Spleen (tissue), 7 donors: ENCODE measurements at regions not wholly inside any gene's neighbourhood (a gene's known extent, or its start where the extent isn't known, plus 50 kb on each side); places are given as distances from the start of the nearest gene placed in this dataset.

Experiments used
- POLR2A ChIP-seq, 3 donors: fragments of 450-650 bp; IDR thresholded peaks; one replicate each; pipeline ENCODE4 v1.5.1; 2017; ENCODE audit warnings: antibody characterized with exemption in 3 of 3, mild to moderate bottlenecking in 1 of 3
- TF ChIP-seq, protein P1 (sequence below), 11 experiments: fragments of 200-600 bp in 7 of 11; fragments of 450-650 bp in 4 of 11; sonication (generic) in 4 of 11; IDR thresholded peaks in 8 of 11; conservative IDR thresholded peaks in 3 of 11; 1 replicate in 7 of 11; 2 replicates in 4 of 11; pipeline versions ENCODE4 v1.4.0 to v1.8.0; 2016 to 2021; ENCODE audit warnings: antibody characterized with exemption in 11 of 11, inconsistent platforms in 4 of 11, mild to moderate bottlenecking in 1 of 11
- donor health status: DM: no; HTN: no; CAD: no; lungs with moderate emphysema.
- donor health status: DM: no; HTN: no; CAD: no.
- donor health status: DM: no; HTN: no; CAD: no.

DNA sequence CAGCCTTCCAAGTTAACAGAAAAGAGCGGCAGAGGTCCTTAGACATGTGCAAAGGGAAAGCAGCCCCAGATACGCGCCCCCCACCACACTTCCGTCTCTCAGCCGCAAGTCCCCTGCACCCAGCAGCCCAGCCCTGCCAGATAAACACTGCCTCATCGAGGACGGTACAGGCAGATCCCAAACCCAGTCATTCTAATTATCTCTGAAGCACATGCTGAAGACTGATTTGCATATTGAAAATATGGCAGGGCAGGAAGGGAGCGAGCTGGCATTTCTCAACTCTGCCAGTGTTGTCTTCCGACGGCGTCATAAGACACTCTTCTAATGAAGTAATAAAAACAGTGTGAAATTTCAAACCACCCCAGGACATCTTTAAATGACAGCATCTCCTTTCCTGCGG is 122.8 kb upstream of the CDH4 start:
- no peak for TF ChIP-seq POLR2A (IDR thresholded peaks at IDR 0.05)
- TF ChIP-seq, protein P1, sequence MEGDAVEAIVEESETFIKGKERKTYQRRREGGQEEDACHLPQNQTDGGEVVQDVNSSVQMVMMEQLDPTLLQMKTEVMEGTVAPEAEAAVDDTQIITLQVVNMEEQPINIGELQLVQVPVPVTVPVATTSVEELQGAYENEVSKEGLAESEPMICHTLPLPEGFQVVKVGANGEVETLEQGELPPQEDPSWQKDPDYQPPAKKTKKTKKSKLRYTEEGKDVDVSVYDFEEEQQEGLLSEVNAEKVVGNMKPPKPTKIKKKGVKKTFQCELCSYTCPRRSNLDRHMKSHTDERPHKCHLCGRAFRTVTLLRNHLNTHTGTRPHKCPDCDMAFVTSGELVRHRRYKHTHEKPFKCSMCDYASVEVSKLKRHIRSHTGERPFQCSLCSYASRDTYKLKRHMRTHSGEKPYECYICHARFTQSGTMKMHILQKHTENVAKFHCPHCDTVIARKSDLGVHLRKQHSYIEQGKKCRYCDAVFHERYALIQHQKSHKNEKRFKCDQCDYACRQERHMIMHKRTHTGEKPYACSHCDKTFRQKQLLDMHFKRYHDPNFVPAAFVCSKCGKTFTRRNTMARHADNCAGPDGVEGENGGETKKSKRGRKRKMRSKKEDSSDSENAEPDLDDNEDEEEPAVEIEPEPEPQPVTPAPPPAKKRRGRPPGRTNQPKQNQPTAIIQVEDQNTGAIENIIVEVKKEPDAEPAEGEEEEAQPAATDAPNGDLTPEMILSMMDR (IDR thresholded peaks at IDR 0.05 in 8 of 11, conservative IDR thresholded peaks at IDR 0.05 in 3 of 11), result no peak
